HG03432 (cell line): ENCODE measurements at regions not wholly inside any gene's neighbourhood (a gene's known extent, or its start where the extent isn't known, plus 50 kb on each side); places are given as distances from the start of the nearest gene placed in this dataset.

Experiments
- ATAC-seq: cut with Tn5 transposase; IDR thresholded peaks from one replicate; pipeline ENCODE4 v1.9.1; 2021; ENCODE audit warnings: mild to moderate bottlenecking, moderate library complexity; ENCODE audit not compliant: unreplicated experiment

DNA sequence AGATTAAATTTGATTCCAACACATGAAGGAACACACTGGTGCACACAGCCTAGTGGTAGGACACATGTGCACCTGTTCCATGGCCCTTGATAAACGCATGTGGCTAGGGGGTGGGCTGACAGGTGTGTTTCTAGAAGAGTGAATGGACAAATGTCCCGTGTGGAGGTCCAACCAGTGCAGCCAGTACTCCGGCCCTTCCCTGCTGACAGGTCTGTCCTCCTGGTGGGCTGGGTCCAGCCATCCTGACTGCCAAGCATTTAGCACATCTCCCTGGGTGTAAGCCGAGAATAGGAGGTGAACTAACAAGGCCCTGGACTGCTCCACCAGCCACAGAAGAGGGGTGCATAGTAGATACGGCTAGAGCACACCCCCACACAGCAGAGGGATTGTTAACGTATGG lies 258.7 kb upstream of the RAB6C start:
- no peak for ATAC-seq

DNA sequence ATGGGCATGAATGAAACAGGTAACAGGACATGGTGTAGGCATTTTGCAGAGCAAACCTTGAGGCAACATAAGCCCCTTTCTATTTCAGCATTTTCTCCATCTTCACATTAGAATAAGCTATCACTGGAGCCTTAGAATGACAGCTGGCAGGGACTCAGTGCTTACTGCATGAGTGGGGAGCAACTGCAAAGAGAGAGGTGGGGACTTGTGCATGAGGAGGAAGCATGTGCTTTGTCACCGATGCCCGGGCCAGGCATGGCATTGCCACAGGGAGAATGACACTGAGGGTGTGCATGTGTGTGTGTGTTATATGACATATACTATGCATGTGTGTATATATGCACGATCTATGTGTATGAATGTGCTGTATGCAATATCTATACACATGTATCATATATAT lies 258.2 kb upstream of the RAB6C start:
- no peak for ATAC-seq

DNA sequence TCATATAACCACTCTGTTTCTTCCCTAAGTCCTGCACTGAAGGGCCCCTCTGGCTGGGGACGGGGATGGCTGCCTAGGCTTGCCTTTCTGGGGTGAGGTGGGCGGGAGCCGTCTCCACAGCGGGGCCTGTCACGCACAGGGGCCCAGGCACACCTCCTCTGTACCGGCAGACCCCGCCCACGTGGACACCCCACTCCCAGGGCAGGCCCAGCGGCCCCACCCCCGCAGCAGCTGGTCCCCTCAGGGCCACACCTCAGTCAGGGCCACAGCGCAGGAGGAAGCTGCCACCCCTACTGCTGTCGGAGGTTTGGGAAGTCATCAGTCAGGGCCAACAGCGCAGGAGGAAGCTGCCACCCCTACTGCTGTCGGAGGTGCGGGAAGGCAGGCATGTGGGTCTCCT lies 257.6 kb upstream of the RAB6C start:
- ATAC-seq = no peak

DNA sequence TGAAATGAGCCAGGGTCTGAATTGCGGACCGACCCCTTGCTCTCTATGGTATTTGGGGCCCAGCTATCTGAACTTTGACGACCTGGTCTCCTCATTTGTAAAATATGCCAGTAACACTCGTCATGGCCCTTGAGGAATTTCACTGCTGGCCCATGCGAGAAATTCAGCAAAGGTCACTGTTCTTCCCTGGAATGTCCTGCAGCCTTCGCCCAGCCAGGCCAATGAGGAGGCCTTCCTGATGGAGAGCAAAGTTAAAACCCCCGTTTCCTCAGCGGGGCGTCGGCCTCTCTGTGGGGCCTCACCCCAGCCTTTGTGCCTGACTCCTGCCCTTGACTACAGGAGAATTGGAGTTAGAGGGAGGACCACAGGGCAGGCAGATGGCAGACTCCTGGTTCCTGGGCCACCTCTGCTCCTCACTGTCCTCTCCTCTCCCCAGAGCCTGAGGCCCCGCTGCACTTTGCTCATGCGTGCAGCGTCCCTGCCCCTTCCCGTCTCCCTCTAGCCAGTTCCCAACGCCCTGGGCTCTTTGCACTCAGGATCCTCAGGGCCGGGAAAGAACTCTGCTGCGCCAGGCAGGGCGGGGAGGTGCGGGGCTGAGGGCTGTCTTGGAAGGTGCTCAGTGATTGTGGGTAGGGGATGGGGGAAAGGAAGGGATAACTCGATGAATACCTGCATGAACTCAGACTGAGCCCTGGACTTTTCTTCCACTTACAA lies 257.0 kb upstream of the RAB6C start:
- no peak for ATAC-seq

DNA sequence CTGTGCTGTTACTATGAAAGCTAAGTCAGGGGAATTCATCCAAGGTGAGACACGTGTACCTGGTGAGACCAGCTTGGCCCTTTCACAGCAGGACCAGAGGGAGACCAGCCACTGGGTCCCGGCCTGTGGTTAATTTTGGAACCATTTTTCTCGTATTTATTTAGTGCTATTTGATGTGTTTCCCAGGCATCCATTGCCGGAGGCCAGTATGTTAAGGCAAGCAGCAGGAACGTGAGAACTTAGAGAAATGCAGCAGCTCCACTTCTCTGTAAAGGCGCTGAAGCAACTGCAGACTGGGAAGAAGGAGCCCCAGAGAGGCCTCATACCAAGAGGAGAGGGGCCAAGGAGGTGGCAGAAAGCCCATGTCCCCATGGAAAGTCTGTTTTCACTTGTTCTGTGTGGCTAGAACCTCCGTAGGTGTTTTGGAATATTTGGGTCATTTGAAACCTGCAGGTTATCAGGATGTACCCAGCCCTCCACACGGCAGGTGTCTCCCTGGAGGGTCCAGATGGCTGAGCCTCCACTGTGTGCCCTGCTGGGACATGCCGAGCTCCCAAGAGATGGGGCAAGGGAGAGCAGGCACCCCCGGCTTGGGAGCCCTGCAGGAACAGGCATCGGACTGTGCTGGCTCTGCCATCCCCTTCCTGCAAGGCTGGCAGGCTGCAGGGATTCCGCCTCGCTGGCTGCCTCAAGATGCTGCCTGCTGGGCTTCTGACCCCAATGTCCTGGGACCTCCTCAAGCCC lies 256.0 kb upstream of the RAB6C start:
- ATAC-seq = no peak

DNA sequence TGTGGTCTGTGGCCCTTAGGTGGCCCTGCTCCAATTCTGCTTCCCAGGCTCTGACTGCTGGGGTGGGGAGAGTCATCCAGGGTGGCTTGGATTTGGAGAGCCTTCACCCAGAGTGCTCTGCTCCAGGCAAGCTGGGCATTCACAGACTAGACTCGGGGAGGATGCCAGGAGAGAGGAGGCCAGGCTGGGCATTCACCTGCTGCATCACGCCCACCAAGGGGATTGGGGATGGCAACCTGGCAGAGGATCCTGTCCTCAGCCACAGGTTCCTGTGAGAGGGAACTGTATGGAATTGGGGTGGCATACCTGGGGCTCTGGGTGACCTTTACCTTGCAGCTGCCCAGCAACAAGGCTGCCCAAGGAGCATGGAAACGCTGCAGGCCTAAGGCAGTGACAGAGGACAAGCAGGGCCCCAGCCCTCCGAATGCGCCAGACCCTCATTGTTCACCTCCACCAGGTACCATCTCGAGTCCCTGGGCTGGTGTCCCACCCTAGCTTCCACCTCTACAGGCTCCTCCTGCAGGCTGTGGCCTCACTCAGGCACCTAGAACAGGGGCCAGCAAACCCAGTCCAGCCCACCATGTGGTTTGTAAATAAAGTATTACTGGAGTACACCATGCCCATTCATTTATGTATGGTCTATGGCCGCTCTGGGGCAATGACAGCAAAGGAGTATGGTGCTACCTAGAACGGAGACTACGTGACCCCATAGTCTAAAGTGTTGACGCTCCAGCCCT lies 255.3 kb upstream of the RAB6C start:
- no peak for ATAC-seq

DNA sequence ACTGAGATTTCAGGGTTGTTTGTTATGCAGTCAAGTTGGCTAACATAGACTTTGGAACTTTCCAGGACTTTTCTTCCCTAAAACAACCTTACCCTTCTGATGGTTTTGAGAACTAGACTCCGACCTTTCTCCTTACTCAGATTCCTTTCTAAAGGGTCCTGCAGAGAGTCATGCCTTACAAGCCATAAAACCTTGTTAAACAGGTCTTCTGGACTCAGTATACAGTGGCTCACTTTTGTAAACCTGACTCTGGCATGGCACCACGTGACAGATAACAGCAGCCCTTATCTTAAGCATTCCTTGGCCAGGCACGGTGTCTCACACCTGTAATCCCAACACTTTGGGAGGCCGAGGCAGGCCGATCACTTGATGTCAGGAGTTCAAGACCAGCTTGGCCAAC lies 253.2 kb upstream of the RAB6C start:
- ATAC-seq = no peak

DNA sequence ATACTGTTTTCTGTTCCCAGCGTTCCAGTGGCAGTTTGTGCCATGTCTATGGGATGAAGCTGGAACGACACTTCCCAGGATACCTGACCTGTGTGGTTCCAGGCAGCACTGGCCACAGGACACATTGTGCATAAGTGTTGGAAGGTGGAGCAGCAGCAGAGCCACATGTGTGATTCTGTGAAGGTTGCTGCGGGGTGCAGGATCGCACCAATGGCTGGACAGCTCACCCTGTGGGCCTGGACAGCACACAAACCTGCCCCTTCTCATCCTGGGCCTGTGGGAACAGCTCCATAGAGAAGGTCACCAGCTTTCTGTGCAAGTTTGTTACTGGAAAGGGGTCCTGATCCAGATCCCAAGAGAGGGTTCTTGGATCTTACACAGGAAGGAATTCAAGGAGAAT lies 252.2 kb upstream of the RAB6C start:
- no peak for ATAC-seq

DNA sequence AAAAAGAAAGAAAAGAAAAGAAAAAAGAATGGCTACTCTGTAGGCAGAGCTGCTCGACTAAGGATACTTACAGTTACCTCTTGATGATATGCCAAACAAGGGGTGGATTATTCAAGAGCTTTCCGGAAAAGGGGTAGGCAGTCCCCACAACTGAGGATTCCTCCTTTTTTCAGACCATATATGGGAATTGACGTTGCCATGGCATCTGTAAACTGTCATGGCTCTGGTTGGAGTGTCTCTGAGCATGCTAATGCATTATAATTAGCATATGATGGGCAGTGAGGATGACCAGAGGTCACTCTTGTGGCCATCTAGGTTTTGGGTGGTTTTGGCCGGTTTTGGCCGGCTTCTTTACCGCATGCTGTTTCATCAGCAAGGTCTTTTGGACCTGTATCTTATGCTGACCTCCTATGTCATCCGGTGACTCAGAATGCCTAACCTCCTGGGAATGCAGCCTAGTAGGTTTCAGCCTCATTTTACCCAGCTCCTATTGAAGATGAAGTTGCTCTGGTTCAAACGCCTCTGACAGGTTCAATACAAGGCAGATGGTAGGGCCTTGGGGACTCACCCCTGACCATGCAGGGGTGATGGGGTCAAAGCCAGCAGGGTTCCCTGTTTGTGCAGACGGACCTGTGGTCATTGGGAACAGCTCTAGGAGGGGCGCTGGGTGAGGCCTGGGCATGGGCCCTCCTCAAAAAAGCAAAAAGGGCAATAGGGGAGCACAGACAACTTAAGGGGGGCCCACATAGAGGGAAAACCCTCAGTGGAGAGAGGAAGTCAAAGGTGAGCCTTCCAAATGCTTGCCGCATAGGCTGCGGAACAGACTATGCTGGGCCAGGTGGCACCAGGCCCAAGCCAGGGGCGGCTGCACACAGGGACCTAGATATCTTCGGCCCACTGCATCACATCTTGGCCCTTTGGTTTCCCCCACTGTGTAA lies 251.2 kb upstream of the RAB6C start:
- no peak for ATAC-seq

DNA sequence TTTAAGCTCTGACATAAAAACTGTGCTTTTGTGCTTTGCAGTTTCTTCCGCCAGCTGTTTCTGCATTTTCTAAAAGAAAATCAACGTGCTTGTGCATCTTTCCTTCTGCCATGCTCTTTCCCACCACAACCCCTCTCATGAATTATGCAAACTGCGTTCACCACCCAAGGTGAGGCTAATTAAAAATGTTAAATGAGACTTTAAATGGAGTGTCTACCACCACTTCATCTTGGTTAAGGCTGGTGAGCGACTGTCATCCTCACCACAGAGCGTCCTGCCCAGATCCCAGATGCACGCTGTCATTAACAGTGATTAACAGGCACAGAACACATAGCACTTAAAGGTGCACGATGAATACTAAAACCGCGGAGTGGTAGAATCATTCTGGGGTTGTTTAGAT lies 250.5 kb upstream of the RAB6C start:
- ATAC-seq = no peak

DNA sequence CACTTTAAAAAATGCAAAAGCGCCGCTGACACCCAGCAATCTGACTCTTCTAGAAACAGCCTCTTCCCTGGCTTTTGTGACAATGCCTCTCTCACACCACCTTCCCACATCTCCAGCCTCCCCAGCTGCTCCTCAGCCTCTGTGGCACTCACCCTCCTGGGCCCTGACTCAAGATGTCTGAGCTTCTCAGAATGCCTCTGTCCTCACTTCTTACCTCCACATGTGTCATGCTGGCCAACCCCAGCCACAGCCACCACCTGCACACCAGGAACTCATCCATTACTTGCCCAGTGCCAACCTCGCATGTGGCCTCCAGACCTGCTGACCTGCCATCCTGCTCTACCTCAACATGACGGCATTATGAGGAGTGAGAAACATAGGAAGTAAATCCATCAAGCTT lies 249.8 kb upstream of the RAB6C start:
- no peak for ATAC-seq

DNA sequence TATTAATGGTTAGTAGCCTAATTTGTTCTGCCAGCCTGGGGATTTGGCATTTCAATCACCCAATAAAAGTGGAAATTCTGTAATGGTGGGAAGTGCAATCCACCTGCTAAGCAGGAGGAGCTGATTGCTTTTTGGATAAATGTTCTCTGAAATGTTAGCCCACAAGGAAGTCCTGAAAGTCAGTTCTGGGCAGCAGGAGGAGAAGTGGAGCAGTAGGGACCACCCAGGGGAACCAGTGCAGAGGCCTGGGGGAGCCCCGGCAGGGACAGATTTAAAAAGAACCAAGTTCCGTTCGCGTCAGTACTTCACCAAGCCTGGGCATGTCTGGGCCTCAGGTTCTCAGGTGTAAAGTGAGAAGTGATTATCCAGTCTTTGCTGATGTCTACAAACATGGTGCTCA lies 248.5 kb upstream of the RAB6C start:
- ATAC-seq = no peak

DNA sequence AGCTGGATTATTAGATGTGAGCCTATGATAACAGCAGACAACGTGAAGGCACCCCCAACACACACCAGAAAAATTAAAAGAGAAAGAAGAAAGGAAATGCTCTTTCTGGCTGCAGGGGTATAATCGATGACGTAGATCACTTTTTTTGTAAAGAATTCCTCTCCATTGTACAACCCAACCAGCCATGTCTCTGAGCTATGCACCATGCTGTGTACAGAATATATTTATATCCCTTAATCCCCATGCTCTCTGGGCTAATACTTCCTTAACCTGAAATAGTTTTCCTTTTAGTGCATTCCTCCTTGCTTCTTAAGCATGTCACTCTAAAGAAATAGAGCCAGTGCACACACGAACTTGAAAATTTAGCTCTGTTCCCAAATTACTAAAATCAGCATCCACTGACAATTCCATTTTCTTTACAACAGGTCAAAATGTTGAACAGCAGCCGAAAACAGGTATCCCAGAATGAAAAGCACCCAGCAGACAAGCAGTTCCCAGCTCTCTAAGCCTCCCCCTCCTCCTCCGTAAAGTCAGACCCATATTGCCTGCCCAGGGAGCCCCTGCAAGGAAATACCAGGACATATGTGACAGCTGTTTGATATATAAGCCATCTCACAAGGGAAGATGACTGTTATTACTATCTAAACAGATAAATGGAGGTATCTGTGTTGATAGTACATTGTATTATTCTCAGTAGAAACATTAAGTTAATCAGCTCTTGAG lies 247.4 kb upstream of the RAB6C start:
- ATAC-seq = no peak

DNA sequence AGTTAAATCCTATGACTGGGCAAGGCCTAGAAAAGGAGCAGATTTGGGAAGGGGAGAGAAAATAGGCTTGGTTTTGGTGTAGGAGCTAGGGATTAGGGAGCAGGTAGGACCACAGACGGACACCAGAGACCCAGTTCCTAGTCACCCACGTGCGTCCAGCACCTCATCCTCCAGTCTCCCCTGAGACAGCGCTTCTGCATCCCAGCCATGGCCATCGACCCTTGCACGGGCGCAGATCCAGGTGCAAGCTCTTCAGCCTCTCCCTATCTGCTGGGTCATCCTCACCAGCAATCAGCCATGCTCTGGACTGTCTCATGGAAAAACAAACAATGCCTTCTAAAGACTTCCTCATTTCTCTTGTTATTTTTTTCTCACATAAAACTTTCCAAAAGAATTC lies 246.8 kb upstream of the RAB6C start:
- no peak for ATAC-seq

DNA sequence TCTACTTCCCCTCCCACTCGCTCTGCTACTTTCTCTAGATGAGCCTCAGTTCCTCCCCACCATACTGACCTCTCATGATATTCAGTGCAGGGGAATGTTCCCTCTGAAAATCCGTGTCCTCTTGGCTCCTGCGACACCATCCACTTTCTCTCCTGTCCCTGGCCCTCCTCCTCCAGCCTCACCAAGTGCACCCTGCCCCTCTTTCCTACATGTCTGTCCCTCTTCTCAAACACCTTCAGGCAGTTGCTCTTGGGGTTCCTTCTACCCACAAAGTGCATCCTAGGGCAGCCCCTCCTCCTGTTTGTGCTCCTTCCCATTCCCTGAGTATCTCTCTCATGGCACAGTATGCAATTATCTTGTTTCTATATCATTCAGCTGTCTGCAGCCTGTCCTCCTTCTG lies 246.4 kb upstream of the RAB6C start:
- no peak for ATAC-seq

DNA sequence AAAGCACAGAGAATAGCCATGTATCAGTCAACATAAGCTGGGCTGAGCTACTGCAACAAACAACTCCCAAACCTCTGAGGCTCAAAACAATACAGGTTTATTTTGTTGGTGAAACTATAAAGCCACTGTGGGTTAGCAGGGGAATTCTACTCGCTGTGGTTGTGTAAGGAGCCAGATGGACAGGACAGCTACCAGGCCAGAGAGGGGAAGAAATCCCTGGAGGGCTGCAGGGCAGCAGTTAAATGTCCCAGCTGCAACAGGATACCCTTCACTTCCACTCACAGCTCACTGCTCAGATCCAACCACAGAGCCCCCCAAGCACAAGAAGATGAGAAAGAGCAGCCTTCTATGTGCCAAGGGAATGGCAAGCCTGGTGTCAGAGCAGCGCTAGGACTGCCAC lies 245.9 kb upstream of the RAB6C start:
- no peak for ATAC-seq

DNA sequence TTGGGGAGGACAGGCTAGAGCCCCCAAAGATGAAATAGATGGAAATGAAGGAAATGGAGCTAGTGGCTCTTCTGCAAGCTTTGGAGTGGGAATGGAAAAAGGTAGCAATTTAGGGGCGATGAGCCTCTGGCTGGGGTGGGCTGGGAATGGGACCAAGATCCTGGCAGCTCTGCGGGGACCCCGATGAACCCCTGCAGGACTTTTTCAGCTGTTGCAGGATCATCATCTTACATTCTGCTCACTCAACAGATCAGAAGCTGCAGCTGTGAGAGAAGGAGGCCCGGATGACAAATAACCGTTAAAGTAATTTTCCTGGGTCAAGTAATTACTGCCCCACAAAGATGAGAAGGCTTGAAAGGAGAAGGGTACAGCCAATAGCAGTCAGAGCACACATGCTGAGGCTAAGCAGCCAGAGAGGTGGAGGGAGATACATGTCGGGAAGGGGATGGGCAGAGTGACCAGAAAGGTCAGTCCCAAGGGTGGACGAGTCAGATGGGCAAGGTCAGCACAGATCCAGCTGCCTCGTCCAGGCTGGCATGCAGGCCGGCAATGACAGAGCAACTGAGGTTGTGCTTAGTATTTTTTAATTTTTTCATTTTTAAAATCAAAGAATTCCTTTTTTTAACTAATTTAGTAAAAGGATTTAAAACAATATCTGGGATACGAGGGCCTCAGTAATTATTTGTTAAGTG lies 245.0 kb upstream of the RAB6C start:
- no peak for ATAC-seq

DNA sequence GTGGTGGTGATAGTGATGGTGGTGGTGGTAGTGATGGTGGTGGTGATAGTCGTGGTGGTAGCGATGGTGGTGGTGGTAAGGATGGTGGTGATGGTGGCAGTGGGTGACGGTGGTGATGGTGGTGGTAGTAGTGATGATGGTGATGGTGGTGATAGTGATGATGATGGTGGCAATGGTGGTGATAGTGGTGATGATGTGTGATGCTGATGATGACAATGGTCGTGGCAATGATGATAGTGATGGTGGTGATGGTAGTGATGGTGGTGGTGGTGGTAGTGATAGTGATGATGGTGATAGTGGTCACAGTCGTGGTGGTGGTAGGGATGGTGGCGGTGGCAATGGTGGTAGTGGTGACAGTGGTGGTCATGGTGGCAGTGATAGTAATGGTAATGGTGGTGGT lies 243.9 kb upstream of the RAB6C start:
- ATAC-seq = no peak

DNA sequence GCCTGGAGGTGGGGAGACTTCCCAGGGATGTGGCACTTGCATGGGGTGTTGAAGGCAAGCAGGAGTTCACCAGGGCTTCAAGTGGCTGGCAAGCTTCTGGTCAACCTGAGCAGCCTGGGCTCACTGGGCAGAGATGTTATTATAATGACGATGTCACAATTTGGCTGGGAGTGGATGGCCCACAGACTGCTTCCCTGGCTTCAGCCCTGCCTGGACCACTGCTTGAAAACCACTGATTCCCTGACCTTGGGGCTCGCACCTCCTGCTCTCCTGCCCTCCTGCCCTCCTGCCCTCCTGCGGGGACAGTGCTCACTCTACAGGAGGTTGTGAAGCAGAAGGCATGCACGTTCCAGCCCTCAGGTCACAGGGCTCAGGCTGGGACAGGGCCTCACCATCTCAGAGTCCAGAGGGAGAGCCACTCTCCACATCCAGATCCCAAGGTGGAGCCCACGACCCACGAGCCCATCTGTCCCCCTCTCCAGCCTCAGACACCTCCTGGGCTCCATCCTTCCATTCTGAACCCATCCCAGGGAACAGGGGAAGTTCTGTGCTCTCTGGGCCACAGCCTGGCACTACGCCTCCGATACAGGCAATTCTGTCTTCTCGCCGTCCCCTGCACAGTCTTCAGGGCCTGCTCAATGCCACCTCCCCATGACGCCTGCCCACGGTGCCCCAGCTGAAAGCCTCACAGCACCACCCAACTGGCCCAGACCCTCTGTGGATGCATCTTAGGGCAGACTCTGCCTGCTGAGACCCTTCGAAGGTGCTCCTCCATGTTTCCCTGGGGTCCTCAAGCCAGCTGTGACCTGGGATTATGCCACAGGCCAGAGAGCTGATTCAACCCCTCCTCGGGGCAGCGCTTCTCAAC lies 241.6 kb upstream of the RAB6C start:
- no peak for ATAC-seq
